ENCODE measurements at regions not wholly inside any gene's neighbourhood (a gene's known extent, or its start where the extent isn't known, plus 50 kb on each side); places are given as distances from the start of the nearest gene placed in this dataset.
A peak's percentile ranks its signal among the peaks of the same experiment; 100 is the strongest.
"Not testable (repeated sequence)": the region's sequence is repeated elsewhere in the genome, so short reads cannot be mapped to it uniquely, and the experiment has no call there.

- H3K4me3 ChIP-seq = no peak overlapping the region
- H3K27ac ChIP-seq = no peak overlapping the region
Observed at GRCh38 chr5:39533749-39534148, 109.0 kb upstream of the DAB2 start.

GRCh38 chr5:39532511-39532910, 107.7 kb upstream of the DAB2 start:
- Histone ChIP-seq H3K4me3 (no peak overlapping the region), H3K27ac (no peak overlapping the region)

- no peak overlapping the region for H3K4me3 ChIP-seq
- H3K27ac ChIP-seq = no peak overlapping the region
Observed at GRCh38 chr5:39531306-39531705, 106.5 kb upstream of the DAB2 start.

GRCh38 chr5:39526914-39527477, 102.2 kb upstream of the DAB2 start:
- peak overlapping the region in 12 of 21 experiments; percentile 5 to 81 (median 56) for H3K27ac ChIP-seq
- no peak overlapping the region for H3K4me3 ChIP-seq

GRCh38 chr5:39525781-39526180, 101.0 kb upstream of the DAB2 start:
- H3K27ac ChIP-seq = peak overlapping the region in 9 of 21 experiments; percentile 41 to 81 (median 63)
- not testable (repeated sequence) for H3K4me3 ChIP-seq

- peak overlapping the region in 3 of 21 experiments; percentile 79 to 81 (median 81) for H3K27ac ChIP-seq
- no peak overlapping the region for H3K4me3 ChIP-seq
Observed at GRCh38 chr5:39525271-39525670, 100.5 kb upstream of the DAB2 start.

- H3K27ac ChIP-seq = no peak overlapping the region
- H3K4me3 ChIP-seq = no peak overlapping the region
Observed at GRCh38 chr5:39523821-39524220, 99.0 kb upstream of the DAB2 start.

- Histone ChIP-seq H3K4me3 (no peak overlapping the region), H3K27ac (peak overlapping the region in 2 of 21 experiments; percentile 6 to 33)
Observed at GRCh38 chr5:39521940-39522590, 97.3 kb upstream of the DAB2 start.

- Histone ChIP-seq H3K4me3 (no peak overlapping the region), H3K27ac (peak overlapping the region in 5 of 21 experiments; percentile 1 to 86 (median 5))
Observed at GRCh38 chr5:39521098-39521860, 96.5 kb upstream of the DAB2 start.

- Histone ChIP-seq H3K27ac (peak overlapping the region in 13 of 21 experiments; percentile 1 to 86 (median 48)), H3K4me3 (no peak overlapping the region)
Observed at GRCh38 chr5:39520232-39520572, 95.4 kb upstream of the DAB2 start.

GRCh38 chr5:39519566-39520231, 94.9 kb upstream of the DAB2 start:
- H3K27ac ChIP-seq = peak overlapping the region in 8 of 21 experiments; percentile 1 to 86 (median 42)

GRCh38 chr5:39519079-39519478, 94.3 kb upstream of the DAB2 start:
- no peak overlapping the region for H3K4me3 ChIP-seq
- H3K27ac ChIP-seq = peak overlapping the region in 3 of 21 experiments; percentile 1 to 86 (median 60)

More at GRCh38 chr5:39519566-39520231, 94.9 kb upstream of the DAB2 start:
- H3K4me3 ChIP-seq = no peak overlapping the region

GRCh38 chr5:39518516-39518915, 93.7 kb upstream of the DAB2 start:
- peak overlapping the region in 3 of 21 experiments; percentile 1 to 86 (median 60) for H3K27ac ChIP-seq
- no peak overlapping the region for H3K4me3 ChIP-seq

GRCh38 chr5:39517800-39518199, 93.0 kb upstream of the DAB2 start:
- H3K27ac ChIP-seq = peak overlapping the region in 1 of 21 experiments; percentile 16
- no peak overlapping the region for H3K4me3 ChIP-seq

- H3K27ac ChIP-seq = no peak overlapping the region
- H3K4me3 ChIP-seq = no peak overlapping the region
Observed at GRCh38 chr5:39515881-39516280, 91.1 kb upstream of the DAB2 start.

GRCh38 chr5:39513236-39513635, 88.5 kb upstream of the DAB2 start:
- H3K4me3 ChIP-seq = no peak overlapping the region
- no peak overlapping the region for H3K27ac ChIP-seq

GRCh38 chr5:39506211-39506610, 81.4 kb upstream of the DAB2 start:
- H3K27ac ChIP-seq = peak overlapping the region in 2 of 21 experiments; percentile 42 to 54
- no peak overlapping the region for H3K4me3 ChIP-seq

- peak overlapping the region in 2 of 21 experiments; percentile 20 to 54 for H3K27ac ChIP-seq
- no peak overlapping the region for H3K4me3 ChIP-seq
Observed at GRCh38 chr5:39505791-39506190, 81.0 kb upstream of the DAB2 start.

- H3K4me3 ChIP-seq = no peak overlapping the region
- H3K27ac ChIP-seq = peak overlapping the region in 2 of 21 experiments; percentile 20 to 54
Observed at GRCh38 chr5:39505363-39505762, 80.6 kb upstream of the DAB2 start.

- Histone ChIP-seq H3K4me3 (no peak overlapping the region), H3K27ac (peak overlapping the region in 12 of 21 experiments; percentile 4 to 84 (median 66))
Observed at GRCh38 chr5:39503155-39503554, 78.4 kb upstream of the DAB2 start.
